NOMO-1 (cell line): ENCODE measurements at regions not wholly inside any gene's neighbourhood (a gene's known extent, or its start where the extent isn't known, plus 50 kb on each side); places are given as distances from the start of the nearest gene placed in this dataset.
A peak's percentile ranks its signal among the peaks of the same experiment; 100 is the strongest.

Experiments used
- DNase-seq, 2 experiments: peaks; one replicate each; lab custom pipeline; 2025; ENCODE audit not compliant: unreplicated experiment in 2 of 2; lab: John Stamatoyannopoulos, UW

GRCh38 chr15:91706322-91707032 is 147.0 kb upstream of the SLCO3A1 start:
- peak; percentile 85 to 87 for DNase-seq

GRCh38 chr15:91710080-91710698 is 143.3 kb upstream of the SLCO3A1 start:
- DNase-seq, result no peak

GRCh38 chr15:91711384-91712033 is 142.0 kb upstream of the SLCO3A1 start:
- no peak for DNase-seq

GRCh38 chr15:91712286-91712685 is 141.2 kb upstream of the SLCO3A1 start:
- no peak for DNase-seq

- DNase-seq, result no peak
Measured at GRCh38 chr15:91716536-91716935, 137.0 kb upstream of the SLCO3A1 start.

- DNase-seq, result no peak
Measured at GRCh38 chr15:91717811-91718210, 135.7 kb upstream of the SLCO3A1 start.

GRCh38 chr15:91723959-91724358 is 129.5 kb upstream of the SLCO3A1 start:
- DNase-seq, result no peak

- DNase-seq, result no peak
Measured at GRCh38 chr15:91733661-91734060, 119.8 kb upstream of the SLCO3A1 start.

- DNase-seq, result no peak
Measured at GRCh38 chr15:91737151-91737818, 116.2 kb upstream of the SLCO3A1 start.

- no peak for DNase-seq
Measured at GRCh38 chr15:91741986-91742385, 111.5 kb upstream of the SLCO3A1 start.

- no peak for DNase-seq
Measured at GRCh38 chr15:91751611-91752010, 101.9 kb upstream of the SLCO3A1 start.

- DNase-seq, result no peak
Measured at GRCh38 chr15:91752081-91752785, 101.3 kb upstream of the SLCO3A1 start.

GRCh38 chr15:91759560-91759959 is 93.9 kb upstream of the SLCO3A1 start:
- DNase-seq, result no peak

- no peak for DNase-seq
Measured at GRCh38 chr15:91765660-91766059, 87.8 kb upstream of the SLCO3A1 start.

GRCh38 chr15:91769476-91769875 is 84.0 kb upstream of the SLCO3A1 start:
- DNase-seq, result no peak

- no peak for DNase-seq
Measured at GRCh38 chr15:91769894-91770293, 83.6 kb upstream of the SLCO3A1 start.

- no peak for DNase-seq
Measured at GRCh38 chr15:91776104-91776503, 77.4 kb upstream of the SLCO3A1 start.

GRCh38 chr15:91779960-91780359 is 73.5 kb upstream of the SLCO3A1 start:
- DNase-seq, result no peak

GRCh38 chr15:91780387-91780786 is 73.1 kb upstream of the SLCO3A1 start:
- peak in 1 of 2 experiments; percentile 13 for DNase-seq

- DNase-seq, result no peak
Measured at GRCh38 chr15:91782221-91782620, 71.3 kb upstream of the SLCO3A1 start.

- no peak for DNase-seq
Measured at GRCh38 chr15:91783008-91783407, 70.5 kb upstream of the SLCO3A1 start.
